ENCODE measurements at regions not wholly inside any gene's neighbourhood (a gene's known extent, or its start where the extent isn't known, plus 50 kb on each side); places are given as distances from the start of the nearest gene placed in this dataset.

DNA sequence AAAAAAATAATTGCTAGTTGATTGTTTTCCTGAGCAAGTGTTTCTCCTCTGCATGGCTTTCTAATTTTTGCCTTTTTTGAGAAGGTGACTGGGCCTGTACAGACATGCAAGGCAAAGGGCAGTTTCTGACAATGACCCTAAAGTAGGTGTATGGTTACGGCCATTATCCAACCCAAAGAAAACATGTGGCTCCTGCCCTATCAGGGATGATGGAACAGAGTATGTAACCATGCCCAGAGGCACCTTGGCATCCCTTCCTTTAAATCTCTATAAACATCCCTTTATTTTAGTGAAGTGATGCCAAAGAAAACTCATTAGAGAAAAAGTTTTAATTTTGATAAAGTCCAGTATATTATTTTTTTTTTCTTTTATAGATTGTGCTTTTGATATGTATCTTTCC lies 217.5 kb downstream of the LPIN1 start:
- TF ChIP-seq, protein P1, sequence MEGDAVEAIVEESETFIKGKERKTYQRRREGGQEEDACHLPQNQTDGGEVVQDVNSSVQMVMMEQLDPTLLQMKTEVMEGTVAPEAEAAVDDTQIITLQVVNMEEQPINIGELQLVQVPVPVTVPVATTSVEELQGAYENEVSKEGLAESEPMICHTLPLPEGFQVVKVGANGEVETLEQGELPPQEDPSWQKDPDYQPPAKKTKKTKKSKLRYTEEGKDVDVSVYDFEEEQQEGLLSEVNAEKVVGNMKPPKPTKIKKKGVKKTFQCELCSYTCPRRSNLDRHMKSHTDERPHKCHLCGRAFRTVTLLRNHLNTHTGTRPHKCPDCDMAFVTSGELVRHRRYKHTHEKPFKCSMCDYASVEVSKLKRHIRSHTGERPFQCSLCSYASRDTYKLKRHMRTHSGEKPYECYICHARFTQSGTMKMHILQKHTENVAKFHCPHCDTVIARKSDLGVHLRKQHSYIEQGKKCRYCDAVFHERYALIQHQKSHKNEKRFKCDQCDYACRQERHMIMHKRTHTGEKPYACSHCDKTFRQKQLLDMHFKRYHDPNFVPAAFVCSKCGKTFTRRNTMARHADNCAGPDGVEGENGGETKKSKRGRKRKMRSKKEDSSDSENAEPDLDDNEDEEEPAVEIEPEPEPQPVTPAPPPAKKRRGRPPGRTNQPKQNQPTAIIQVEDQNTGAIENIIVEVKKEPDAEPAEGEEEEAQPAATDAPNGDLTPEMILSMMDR (IDR thresholded peaks at IDR 0.05), result no peak
- TF ChIP-seq POLR2AphosphoS5 (IDR thresholded peaks at IDR 0.05; ENCODE audit: low read depth, low read length) (no peak), SIN3A (IDR thresholded peaks at IDR 0.05; ENCODE audit: borderline replicate concordance, insufficient read depth, low read depth, low read length) (no peak)
- TF ChIP-seq, protein P2, sequence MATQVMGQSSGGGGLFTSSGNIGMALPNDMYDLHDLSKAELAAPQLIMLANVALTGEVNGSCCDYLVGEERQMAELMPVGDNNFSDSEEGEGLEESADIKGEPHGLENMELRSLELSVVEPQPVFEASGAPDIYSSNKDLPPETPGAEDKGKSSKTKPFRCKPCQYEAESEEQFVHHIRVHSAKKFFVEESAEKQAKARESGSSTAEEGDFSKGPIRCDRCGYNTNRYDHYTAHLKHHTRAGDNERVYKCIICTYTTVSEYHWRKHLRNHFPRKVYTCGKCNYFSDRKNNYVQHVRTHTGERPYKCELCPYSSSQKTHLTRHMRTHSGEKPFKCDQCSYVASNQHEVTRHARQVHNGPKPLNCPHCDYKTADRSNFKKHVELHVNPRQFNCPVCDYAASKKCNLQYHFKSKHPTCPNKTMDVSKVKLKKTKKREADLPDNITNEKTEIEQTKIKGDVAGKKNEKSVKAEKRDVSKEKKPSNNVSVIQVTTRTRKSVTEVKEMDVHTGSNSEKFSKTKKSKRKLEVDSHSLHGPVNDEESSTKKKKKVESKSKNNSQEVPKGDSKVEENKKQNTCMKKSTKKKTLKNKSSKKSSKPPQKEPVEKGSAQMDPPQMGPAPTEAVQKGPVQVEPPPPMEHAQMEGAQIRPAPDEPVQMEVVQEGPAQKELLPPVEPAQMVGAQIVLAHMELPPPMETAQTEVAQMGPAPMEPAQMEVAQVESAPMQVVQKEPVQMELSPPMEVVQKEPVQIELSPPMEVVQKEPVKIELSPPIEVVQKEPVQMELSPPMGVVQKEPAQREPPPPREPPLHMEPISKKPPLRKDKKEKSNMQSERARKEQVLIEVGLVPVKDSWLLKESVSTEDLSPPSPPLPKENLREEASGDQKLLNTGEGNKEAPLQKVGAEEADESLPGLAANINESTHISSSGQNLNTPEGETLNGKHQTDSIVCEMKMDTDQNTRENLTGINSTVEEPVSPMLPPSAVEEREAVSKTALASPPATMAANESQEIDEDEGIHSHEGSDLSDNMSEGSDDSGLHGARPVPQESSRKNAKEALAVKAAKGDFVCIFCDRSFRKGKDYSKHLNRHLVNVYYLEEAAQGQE (IDR thresholded peaks at IDR 0.05; ENCODE audit: insufficient read depth in 1 of 2, low read depth in 2 of 2, low read length in 1 of 2), result no peak

Measured in Panc1 (cell line).